GM21717 (cell line): ENCODE measurements at regions not wholly inside any gene's neighbourhood (a gene's known extent, or its start where the extent isn't known, plus 50 kb on each side); places are given as distances from the start of the nearest gene placed in this dataset.
"Not testable (repeated sequence)": the region's sequence is repeated elsewhere in the genome, so short reads cannot be mapped to it uniquely, and the experiment has no call there.

ENCODE experiments used
- ATAC-seq: cut with Tn5 transposase; IDR thresholded peaks from one replicate; pipeline ENCODE4 v1.9.1; 2021; ENCODE audit warnings: mild to moderate bottlenecking, moderate library complexity; ENCODE audit not compliant: unreplicated experiment

DNA sequence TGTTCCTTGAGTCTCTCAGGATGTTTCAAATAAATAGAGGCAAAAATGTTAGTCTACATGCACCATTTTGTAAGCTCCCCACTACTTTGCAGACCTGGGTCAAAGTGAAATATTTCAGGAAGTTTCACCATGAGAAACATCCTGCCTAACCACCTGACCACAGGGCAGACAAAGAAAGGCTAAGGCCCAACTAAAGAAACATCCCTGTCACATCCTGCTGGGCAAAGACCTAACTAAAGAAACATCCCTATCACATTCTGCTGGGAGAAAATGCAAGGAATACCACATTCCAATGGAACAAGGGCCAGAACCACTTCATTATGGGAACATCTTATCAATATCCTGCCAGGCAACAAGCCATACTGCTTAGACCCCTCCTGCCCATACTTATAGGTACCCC is 1303.4 kb downstream of the TECRL start:
- ATAC-seq, result no peak

DNA sequence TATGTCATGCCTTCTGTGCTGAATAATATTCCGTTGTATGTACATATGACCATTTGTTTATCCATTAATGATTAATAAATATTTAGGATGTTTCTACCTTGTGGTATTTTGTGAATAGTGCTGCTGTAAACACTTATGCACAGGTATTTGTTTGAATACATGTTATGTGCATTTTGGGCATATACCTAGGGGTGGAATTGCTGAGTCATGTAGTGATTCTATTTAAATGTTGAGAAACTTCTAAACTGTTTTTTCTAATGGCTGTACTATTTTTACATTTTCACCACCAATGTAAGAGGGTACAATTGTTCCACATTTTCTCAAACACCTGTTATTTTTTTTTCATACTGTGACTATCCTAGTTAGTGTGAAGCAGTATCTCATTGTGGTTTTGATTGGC is 1318.6 kb downstream of the TECRL start:
- ATAC-seq, result no peak

DNA sequence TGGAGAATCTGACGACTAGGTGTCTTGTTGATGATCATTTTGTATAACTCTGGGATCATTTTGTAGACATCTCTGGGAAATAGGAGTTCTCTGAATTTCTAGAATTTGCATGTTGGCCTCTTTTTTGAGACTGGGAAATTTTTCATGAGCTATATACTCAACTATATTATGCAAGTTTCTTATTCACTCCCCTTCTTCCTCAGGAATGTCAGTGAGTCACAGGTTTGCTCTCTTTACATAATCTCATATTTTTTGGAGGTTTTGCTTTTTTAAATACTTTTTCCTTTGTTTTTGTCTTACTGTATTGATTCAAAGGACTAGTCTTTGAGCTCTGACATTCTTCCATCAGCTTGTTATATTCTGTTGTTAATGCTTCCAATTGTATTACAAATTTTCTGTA is 1324.2 kb downstream of the TECRL start:
- ATAC-seq, result no peak

DNA sequence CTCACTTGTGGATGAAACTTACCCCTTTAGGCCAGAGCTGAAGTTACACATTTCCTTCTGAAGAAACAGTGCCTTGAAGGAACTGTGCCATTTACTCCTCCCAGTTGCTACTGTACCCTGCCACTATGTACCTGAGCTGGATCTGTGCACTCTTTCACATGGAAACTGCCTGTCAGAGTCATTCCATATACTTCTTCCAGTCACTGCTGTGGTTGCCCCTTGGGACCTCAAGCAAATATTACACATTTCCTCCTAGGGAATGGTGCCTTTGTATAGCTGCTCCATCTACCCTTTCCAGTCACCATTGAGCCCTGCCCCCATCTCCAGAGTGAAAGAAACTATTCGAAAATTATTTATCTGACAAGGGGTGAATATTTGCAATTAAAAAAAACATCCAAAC is 1328.3 kb downstream of the TECRL start:
- no peak for ATAC-seq

DNA sequence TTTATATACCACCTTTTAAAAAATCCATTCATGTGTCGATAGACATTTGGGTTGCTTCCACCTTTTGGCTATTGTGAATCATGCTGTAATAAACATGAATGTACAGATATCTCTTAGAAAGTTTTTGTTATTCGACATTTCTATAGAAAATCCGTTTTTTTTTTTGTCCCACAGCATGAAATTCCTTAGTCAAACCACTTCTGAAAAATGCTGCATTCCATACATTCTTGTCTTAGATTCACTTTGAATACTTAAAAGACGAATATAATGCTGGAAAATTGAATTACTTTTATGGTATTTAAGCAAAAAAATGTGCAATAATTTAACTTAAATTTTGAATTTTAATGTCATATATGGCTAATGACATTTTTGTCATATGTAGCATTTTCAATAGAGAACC is 1345.5 kb downstream of the TECRL start:
- ATAC-seq, result no peak

DNA sequence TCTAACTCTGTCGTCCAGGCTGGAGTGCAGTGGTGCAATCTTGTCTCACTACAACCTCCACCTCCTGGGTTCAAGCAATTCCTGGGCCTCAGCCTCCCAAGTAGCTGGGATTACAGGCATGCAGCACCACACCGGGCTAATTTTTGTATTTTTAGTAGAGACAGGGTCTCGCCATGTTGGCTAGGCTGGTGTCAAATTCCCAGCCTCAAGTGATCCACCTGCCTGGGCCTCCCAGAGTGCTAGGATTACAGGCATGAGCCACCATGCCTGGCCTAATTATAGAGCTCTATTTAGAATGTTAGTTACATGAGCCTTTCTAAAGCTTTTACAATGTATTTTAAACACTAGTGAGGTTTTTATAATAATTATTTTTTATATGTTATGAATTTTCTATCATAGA is 1346.4 kb downstream of the TECRL start:
- ATAC-seq, result not testable (repeated sequence)

DNA sequence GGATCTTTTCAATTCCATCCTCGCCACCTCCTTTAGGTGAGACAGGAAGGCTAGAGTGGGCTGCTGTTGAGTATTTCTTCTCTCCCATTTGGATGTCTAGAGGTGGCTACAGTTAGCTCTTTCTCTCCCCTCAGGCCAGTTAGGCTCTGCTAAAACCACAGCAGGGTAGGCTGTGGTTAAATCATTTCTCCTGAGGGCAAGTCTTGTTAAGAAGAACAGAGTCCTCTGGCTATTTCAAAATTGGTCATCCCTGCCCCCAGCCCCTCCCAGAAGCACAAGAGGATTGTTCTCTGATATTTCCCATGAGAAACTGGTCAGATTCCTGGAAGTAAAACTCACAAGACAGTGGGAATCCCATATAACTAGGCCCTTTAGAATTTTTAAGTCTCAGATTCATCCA is 1359.5 kb downstream of the TECRL start:
- ATAC-seq, result no peak

DNA sequence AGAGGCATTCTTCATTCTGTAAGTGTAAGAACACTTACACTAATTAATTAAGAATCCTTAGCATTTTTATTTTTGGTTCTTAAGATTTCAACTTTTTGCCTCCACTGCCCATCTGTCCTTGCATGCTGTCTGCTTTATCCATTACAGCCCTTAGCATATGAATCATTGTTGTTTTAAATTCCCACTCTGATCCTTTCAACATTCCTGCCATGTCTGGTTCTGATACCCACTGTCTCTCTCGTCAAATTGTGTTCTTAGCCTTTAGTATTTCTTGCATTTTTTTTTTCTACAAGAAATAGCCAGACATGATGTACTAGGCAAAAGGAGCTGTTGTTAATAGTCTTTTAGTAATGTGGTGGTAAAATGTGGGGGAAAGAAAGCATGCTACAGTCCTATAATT is 1360.0 kb downstream of the TECRL start:
- no peak for ATAC-seq

DNA sequence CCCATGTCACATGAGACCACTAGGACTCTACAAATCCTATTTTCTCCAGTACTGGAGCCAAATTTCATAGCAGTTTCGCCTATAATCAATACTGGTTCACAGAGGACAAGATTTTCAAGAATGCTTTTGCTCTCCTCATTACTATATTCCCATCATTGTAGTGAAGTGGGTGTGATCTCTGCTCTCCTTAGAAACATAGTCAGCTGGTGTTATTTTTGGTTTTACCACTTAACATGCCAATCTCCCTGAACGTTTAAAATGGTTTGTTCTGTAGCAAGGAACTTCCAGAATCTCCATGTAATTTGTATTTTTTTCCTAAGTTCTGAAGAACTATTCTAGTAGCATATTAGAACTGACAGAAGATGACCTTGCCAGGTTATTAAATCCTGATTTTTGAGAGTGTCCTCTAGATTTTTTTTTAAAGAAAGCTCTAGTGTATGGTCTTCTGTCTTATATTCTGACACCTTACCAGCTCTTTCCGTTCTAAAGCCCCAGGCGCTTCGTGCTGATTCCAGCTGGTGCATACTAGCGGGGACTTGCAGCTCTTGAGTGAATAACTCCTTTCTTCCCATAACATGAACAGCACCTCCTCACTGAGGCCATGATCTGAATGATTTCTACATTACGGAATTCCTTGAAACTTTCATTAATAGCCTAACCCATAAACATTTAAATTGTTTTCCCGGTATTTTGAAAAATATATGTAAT is 1372.9 kb downstream of the TECRL start:
- no peak for ATAC-seq

DNA sequence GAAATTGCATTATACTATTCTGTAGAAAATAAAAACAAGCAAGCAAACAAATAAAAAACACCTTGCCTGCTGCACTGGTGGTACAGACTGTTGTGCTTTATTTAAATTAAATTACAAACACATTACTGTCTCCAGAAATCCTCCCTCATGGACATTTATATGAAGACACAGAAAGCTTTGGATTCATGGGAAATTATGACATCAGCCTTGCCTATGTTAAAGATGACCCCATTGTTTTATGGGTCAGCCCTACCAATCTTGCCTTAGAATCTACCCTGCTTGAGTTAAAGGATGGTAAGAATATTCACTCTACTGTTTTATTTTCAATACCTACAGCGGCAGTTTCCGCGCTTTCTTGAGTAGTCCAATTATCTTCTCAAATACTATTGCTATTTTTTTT is 1379.9 kb downstream of the TECRL start:
- no peak for ATAC-seq

DNA sequence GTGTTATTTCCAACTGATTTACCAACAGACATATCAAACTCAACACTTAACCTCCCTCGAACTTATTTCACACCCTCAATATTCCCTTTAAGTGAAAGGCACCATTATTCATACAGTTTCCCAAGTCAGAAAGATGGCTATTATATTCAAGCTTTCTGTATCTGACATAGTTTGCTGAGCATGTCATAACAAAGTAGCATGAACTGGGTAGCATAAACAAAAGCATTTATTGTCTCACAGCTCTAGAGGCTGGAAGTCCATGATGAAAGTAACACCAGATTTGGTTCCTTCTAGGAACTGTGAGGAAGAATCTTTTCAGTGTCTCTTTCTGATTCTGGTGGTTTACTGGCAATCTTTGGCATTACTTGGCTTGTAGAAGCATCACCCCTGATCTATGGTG is 1388.6 kb downstream of the TECRL start:
- ATAC-seq, result no peak

DNA sequence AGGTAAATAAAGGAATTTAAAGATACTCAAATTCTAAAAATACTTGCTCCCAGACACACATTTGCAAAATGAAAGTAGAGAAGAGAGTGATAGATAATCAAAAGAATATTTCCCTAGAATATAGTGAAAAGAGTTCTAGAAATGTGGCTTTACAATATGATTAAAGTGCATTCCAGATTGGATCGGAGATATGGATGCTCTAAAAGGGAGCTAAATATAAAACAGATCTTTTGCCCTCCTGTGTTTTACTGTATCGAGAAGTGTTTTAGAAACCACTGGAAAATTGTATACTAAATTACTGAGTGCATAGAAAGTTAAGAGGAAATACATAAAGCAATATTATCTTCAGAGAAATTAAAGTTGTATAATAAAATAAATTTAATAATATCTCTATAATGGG is 1392.0 kb downstream of the TECRL start:
- no peak for ATAC-seq

DNA sequence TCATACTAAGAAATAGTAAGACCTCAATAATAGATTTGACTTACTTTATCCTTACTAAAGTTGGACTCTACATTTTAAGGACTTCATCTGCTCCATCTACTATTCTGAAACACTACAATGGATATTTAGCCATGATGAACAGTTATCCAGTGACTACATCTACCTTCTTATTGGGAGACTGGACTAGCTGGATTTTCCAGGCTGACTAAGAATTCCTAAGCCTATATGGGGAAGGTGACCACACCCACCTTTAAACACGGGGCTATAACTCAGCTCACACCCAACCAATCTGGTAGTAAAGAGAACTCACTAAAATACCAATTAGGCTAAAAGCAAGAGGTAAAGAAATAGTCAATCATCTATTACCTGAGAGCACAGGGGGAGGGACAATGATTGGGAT is 1438.4 kb downstream of the TECRL start:
- ATAC-seq, result no peak

DNA sequence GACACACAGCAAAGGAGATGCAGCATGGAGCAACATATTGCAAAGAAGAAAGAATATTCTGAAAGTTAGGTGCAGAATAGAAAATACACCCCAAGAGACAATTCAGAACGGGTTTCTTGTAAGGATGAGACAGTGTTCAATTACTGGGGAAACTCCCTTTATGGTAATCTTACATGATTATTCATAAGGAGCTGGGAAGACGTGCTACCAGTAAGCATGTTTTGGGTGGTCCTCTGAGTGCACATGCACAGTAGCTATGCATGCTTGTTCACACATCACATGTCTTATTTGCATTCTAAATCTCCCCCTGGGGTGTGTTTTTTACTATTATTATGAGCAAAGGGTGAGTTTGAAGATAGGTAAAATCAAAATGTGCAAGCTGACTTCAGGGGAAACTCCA is 1448.8 kb downstream of the TECRL start:
- no peak for ATAC-seq

DNA sequence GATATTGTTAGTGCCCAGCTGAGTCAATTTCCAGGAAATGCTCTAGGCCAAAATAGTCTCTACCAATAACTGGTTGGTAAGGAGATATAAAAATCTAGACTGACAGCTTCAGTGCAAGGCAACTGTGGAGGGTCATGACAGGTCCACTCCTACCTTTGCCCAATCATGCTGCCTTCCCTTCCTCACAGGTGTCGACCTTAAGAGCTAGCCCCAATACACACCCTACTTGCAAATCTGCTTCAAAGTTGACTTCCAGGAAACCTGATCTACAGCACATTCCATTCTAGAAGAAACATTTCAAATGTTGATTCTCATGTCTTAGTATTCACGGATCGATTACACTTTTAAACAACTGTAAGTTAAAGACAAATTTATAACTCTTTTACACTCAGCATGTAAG is 1455.5 kb downstream of the TECRL start:
- no peak for ATAC-seq

DNA sequence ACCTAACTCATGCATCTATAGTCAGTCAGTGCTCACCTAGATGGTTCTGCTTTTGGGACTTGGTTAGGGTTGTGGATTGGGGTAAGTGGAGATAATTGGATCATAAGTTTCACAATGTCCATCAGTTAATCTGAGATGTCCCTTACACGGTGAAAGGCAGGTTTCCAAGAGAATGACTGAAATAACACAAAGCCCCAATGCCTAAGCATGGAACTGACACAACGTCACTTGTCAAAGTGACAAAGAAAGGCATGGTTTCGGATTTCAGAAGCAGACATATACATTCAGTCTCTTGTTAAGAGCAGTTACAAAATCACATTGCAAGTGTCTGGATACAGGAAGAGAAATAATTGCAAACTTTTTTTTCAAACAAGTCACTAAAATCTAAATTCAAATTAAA is 1456.9 kb downstream of the TECRL start:
- no peak for ATAC-seq

DNA sequence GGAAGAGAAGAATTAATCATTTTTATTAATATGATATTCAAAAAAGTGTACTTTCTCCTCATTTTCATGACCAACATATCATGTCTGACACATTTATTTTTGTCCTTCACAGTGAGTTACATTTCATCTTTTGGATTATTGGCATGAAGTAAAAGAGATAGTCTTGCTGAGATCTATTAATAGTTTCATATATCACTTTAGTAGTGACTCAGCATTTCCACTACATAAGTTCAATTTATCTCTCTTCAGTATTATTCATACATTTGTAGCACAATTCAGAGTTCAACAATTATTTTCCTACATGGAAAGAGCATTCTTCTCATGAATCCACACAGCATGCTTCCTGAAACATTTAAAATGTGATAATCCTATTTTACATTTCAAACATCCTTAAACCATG is 1461.1 kb downstream of the TECRL start:
- no peak for ATAC-seq

DNA sequence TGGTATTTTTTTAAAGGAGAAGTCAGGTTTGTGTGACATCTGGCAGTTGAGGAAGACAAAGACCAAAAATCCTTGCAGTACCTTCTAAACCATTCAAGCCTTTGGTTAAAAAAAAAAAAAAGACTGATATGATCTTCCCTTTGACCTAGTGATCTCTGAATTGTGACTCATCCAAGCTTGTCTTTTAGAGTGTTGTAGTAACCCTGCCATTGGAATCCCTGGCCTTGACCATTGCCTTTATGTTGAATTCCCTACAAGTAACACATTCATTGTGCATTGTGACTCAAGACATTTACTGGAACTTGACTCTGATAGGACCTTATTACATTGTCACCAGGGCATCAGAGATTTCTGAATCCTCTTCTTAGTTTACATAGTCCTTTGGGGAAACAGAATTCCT is 1469.0 kb downstream of the TECRL start:
- no peak for ATAC-seq

DNA sequence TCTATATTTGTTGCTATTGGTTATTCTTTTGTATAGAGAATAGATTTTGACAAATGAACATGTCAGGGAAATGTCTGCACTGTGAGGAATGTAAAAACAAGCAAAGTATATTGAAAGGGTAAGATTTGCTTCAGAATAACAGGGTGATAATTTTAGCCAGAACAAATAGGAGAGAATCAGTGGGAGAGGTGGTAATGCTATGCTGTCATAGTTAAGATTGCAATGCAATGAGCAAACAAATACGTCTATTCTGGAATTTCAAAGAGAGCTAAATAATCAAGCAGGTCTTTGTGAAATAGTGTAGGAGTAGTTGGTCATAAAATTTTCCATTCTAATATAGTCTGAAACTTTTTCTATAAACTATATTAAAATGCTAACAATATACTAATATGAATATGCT is 1478.4 kb downstream of the TECRL start:
- ATAC-seq, result no peak

DNA sequence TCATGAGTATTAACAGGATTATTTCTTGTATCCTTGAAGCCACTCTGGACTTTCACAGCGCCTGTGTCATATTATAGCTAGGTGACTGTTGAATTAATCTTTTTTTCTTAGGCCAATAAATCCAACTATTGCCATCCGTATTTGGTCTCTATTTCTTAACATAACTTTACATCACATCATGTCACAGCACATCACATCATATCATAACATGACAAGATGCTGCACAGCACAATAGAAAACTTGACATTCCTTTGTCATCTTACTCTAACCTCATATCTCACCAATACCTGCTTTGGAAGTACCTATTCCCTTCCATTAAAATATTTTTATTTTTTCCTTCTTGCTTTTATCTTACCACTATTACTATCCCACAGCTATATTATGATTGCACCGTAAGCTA is 1480.8 kb downstream of the TECRL start:
- ATAC-seq, result no peak

DNA sequence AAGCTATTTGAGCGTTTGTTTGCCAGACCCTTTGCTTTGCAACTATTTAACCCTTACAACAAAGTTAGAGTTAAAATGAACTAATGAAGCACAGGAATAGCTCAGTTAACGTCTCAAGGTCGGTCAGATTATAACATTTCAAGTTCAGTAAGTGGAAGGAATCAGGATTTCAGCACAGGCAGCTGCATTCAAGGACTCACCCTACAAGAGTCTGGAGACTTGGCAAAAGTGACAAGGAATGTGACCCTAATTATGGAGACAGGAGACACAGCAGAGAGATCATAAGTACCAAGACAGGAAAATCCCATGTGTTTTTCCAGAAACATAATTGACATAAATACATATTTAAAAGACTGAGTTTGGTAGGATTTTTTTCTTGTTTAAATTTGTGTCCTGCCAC is 1481.7 kb downstream of the TECRL start:
- ATAC-seq, result no peak

DNA sequence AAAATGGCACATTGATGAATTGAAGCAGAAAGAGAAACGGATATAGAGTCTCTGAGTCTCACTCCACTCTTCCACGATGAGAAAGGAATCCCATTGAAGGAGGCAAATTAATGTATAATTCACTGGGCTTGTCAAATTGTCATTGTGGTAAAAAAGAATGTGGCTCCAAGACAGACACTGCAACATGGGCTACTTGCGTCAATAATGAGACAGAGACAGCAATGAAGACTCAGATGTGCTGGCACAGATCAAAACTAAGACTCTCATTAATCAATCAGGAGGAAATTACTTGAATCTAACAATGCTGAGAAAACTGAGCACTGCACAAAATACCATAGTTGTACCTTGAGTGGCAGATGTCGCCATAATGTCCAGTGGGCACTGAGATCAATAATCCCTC is 1485.5 kb downstream of the TECRL start:
- ATAC-seq, result no peak

DNA sequence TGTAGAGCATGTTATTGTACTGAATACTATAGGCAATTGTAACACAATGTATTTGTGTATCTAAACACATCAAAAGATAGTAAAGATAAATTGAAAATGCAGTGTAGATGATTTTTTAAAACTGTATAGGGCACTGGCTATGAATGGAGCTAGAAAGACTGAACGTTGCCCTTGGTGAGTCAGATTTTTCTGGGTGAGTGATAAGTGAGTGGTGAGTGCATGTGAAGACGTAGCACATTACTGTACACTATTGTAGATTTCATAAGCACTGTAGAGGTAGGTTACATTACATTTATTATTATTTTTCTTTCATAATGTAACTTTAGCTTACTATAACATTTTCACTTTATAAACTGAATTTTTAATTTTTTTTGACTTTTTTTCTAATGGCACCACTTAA is 1491.6 kb downstream of the TECRL start:
- no peak for ATAC-seq

DNA sequence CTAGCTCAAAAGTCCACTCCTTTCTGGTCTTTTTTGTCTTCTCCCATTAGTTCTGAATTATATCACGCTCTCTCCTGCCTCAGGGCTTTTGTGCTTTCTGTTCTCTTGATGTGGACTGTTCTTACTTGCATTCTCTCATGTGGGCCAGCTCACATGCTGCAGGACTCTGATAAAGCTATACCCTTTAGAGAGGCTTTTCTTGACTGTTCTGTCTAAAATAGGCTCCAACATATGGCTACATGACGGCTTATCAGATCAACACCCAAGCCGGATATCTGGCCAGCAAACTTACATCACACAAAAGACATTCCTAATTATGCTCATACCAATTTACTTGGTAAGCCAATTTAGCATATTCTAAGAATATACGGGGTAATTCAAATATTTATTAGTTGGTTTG is 1494.5 kb downstream of the TECRL start:
- ATAC-seq, result no peak
